Occipital lobe (tissue), 1 donor: ENCODE measurements at regions not wholly inside any gene's neighbourhood (a gene's known extent, or its start where the extent isn't known, plus 50 kb on each side); places are given as distances from the start of the nearest gene placed in this dataset.

Experiments
- DNase-seq: peaks from one replicate; lab custom pipeline; 2025; lab: John Stamatoyannopoulos, UW

- DNase-seq, result no peak
Measured at GRCh38 chr20:51159981-51160380, 137.1 kb upstream of the KCNG1 start.

GRCh38 chr20:51159303-51159702, 136.4 kb upstream of the KCNG1 start:
- no peak for DNase-seq

GRCh38 chr20:51158226-51158625, 135.3 kb upstream of the KCNG1 start:
- DNase-seq, result no peak

- DNase-seq, result no peak
Measured at GRCh38 chr20:51156041-51156982, 133.4 kb upstream of the KCNG1 start.

- DNase-seq, result no peak
Measured at GRCh38 chr20:51154708-51155690, 132.1 kb upstream of the KCNG1 start.

- no peak for DNase-seq
Measured at GRCh38 chr20:51153867-51154707, 131.2 kb upstream of the KCNG1 start.

GRCh38 chr20:51148941-51149340, 126.0 kb upstream of the KCNG1 start:
- no peak for DNase-seq

GRCh38 chr20:51144476-51144875, 121.6 kb upstream of the KCNG1 start:
- no peak for DNase-seq

- DNase-seq, result no peak
Measured at GRCh38 chr20:51143652-51144051, 120.7 kb upstream of the KCNG1 start.

GRCh38 chr20:51142448-51142847, 119.5 kb upstream of the KCNG1 start:
- no peak for DNase-seq

- no peak for DNase-seq
Measured at GRCh38 chr20:51140671-51141070, 117.8 kb upstream of the KCNG1 start.

GRCh38 chr20:51139891-51140290, 117.0 kb upstream of the KCNG1 start:
- no peak for DNase-seq

- DNase-seq, result no peak
Measured at GRCh38 chr20:51138576-51138975, 115.7 kb upstream of the KCNG1 start.

- no peak for DNase-seq
Measured at GRCh38 chr20:51137461-51137860, 114.6 kb upstream of the KCNG1 start.

- no peak for DNase-seq
Measured at GRCh38 chr20:51135926-51136715, 113.2 kb upstream of the KCNG1 start.

GRCh38 chr20:51134405-51134804, 111.5 kb upstream of the KCNG1 start:
- DNase-seq, result no peak

GRCh38 chr20:51132279-51132678, 109.4 kb upstream of the KCNG1 start:
- no peak for DNase-seq

- no peak for DNase-seq
Measured at GRCh38 chr20:51131811-51132210, 108.9 kb upstream of the KCNG1 start.

GRCh38 chr20:51129147-51129776, 106.4 kb upstream of the KCNG1 start:
- no peak for DNase-seq

- DNase-seq, result no peak
Measured at GRCh38 chr20:51128198-51128597, 105.3 kb upstream of the KCNG1 start.
